MG63 (cell line): ENCODE measurements at regions not wholly inside any gene's neighbourhood (a gene's known extent, or its start where the extent isn't known, plus 50 kb on each side); places are given as distances from the start of the nearest gene placed in this dataset.
"Not testable (repeated sequence)": the region's sequence is repeated elsewhere in the genome, so short reads cannot be mapped to it uniquely, and the experiment has no call there.

Source experiments
- DNase-seq: peaks from one replicate; pipeline ENCODE4 v3.0.0-alpha.2; 2020
- H3K27me3 ChIP-seq: fragments of 250-450 bp; sonication (Bioruptor Pico); 2 replicates; pipeline ENCODE4 v1.5.1; 2020; ENCODE audit warnings: mild to moderate bottlenecking, moderate library complexity
- H3K36me3 ChIP-seq: fragments of 250-450 bp; sonication (Bioruptor Pico); 2 replicates; pipeline ENCODE4 v1.5.1; 2020; ENCODE audit warnings: mild to moderate bottlenecking, moderate library complexity
- H3K4me3 ChIP-seq: fragments of 250-450 bp; sonication (Bioruptor Pico); 2 replicates; pipeline ENCODE4 v1.5.1; 2020; ENCODE audit warnings: mild to moderate bottlenecking, moderate library complexity
- H3K9me3 ChIP-seq: fragments of 250-450 bp; sonication (Bioruptor Pico); 2 replicates; pipeline ENCODE4 v1.5.1; 2020; ENCODE audit warnings: mild to moderate bottlenecking, moderate library complexity

DNA sequence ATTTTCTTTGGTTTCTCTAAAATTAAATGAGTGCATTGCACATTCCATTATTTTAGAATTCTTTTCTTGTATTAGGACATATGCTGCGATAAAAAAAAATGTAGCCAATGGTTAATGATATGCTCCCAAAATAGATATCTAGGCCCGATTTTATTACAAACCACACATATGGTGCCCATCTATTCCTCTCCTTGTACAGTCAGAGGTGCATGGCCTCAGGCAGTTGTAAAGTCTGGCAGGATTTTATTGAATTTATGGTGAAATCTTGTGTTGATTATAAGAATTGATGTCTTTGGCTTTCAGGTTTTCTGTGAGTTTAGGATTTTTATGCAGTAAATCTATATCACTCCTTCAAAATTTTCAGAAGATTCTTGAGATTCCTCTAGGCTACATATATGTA lies 192.2 kb downstream of the RFPL4B start:
- Histone ChIP-seq H3K36me3 (no peaks in the 10 kb centered on the region), H3K9me3 (no peaks in the 10 kb centered on the region), H3K4me3 (no peak overlapping the region), H3K27me3 (no peaks in the 10 kb centered on the region)
- DNase-seq, result no peak

DNA sequence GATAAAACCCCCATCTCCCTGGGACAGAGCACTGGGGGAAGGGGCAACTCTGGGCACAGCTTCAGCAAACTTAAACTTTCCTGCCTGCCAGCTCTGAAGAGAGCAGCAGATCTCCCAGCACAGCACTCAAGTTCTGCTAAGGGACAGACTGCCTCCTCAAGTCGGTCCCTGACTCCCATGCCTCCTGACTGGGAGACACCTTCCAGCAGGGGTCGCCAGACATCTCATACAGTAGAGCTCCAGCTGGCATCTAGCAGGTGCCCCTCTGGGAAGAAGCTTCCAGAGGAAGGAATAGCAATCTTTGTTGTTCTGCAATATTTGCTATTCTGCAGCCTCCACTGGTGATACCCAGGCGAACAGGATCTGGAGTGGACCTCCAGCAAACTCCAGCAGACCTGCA lies 194.7 kb downstream of the RFPL4B start:
- not testable (repeated sequence) for H3K4me3 ChIP-seq, DNase-seq, H3K9me3 ChIP-seq, H3K36me3 ChIP-seq, H3K27me3 ChIP-seq

GRCh38 chr6:112547321-112548085 lies 200.4 kb downstream of the RFPL4B start:
- H3K27me3 ChIP-seq, H3K4me3 ChIP-seq, H3K36me3 ChIP-seq, DNase-seq, H3K9me3 ChIP-seq: not testable (repeated sequence)

- no peaks in the 10 kb centered on the region for H3K27me3 ChIP-seq
- no peak for DNase-seq
- no peaks in the 10 kb centered on the region for H3K9me3 ChIP-seq
- no peak overlapping the region for H3K4me3 ChIP-seq
- H3K36me3 ChIP-seq, result no peaks in the 10 kb centered on the region
Measured at GRCh38 chr6:112549749-112550148, 202.6 kb downstream of the RFPL4B start.

DNA sequence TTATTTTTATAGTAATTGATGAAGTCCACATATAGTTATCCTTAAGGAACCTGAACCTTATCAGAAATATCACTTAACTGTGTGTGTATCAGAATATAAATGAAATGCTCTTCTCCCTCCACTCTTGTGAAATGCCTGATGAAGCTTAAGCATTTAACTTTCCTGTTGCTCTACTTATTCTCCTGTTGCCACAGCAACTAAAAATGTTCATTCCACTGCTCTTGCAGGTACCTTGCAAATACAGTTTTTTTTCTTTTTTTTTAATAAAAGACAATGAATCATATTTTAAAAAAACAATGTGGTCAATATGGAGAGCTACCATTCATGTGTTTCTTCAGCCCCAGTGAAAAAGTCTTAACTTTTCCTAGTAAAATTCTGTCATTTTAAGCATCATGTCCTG lies 210.3 kb downstream of the RFPL4B start:
- Histone ChIP-seq H3K27me3 (no peaks in the 10 kb centered on the region), H3K36me3 (no peaks in the 10 kb centered on the region), H3K9me3 (0 out of 2 replicates have a peak, but pooled peaks cover 2% of the 10 kb centered on the region), H3K4me3 (no peak overlapping the region)
- no peak for DNase-seq

DNA sequence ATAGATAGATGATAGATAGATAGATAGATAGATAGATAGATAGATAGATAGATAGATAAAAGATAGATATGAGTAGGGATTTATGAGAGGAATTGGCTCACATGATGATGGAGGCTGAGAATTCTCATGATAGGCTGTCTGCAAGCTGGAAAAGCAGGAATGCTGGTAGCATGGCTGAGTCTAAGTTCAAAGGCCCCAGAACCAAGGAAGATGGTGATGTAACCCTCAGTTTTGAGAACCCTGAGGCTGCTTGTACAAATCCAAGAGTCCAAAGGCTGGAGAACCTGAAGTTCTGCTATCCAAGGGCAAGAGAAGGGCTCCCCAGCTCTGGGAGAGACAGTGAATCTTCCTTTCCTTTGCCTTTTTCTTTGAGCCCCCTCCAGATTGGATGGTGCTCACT lies 210.8 kb downstream of the RFPL4B start:
- 0 out of 2 replicates have a peak, but pooled peaks cover 2% of the 10 kb centered on the region for H3K9me3 ChIP-seq
- H3K27me3 ChIP-seq, result no peaks in the 10 kb centered on the region
- H3K36me3 ChIP-seq, result no peaks in the 10 kb centered on the region
- no peak overlapping the region for H3K4me3 ChIP-seq
- DNase-seq, result no peak

DNA sequence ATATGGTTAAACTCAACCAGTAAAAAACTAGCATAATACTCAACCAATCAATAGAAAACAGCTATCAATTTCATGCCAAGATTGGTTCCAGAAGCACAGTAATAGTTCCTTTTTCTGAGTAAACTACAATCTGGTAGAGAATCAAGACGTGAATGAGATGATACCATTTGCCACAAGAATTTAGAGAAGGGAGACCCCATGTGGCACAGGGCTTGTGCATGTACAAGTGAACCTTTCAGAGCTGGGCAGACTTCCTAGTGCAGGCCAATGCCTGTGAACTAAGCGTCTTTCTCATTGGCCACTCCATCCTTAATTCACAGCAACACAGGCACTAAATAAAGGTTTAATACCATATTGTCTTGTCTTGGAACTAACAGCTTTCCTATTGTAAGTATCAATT lies 213.5 kb downstream of the RFPL4B start:
- H3K9me3 ChIP-seq, result no peaks in the 10 kb centered on the region
- DNase-seq, result no peak
- no peaks in the 10 kb centered on the region for H3K27me3 ChIP-seq
- H3K36me3 ChIP-seq, result no peaks in the 10 kb centered on the region
- no peak overlapping the region for H3K4me3 ChIP-seq

DNA sequence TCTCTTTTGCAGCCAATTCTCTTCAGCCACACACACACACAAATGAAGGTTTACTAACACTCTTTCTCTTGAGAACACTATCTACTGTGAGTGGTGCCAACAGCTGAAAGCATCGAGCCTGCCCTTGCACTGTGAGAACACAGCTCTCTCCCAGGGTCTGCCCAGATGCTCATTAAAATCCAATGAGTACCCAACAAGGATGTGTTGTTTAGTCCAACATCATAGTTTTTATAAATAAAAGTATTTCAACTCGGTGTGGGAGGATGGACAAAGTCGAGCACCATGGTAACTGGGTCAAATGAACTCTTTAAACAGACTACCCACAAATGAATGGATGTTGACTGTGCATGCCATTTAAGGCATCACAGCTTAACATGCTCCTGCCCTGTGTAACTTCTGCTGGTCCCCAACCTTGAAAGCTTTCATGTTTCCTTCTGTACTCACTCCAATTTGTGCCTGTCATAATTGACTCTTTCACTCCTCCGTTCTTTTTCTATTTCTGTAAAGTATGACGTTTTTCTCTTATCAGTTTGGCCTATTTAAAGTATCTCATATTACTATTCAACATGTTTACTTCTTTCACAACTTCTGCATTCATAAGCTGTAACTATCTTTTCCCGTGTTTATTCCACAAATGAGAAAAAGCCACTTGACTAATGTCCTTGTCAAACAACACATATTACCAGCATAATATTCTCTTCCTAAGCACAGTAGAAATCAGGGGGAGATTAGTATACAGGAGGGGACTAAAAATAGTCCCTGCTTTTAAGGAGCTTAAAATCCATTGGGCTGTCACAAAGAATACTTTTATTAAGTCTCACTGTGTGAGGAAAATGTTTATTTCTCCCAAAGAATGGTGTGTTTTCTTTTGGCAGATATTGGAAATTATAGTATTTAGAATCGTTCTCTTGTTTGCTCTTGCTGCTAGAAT lies 215.4 kb downstream of the RFPL4B start:
- no peaks in the 10 kb centered on the region for H3K27me3 ChIP-seq
- H3K9me3 ChIP-seq, result no peaks in the 10 kb centered on the region
- no peak for DNase-seq
- no peak overlapping the region for H3K4me3 ChIP-seq
- no peaks in the 10 kb centered on the region for H3K36me3 ChIP-seq

DNA sequence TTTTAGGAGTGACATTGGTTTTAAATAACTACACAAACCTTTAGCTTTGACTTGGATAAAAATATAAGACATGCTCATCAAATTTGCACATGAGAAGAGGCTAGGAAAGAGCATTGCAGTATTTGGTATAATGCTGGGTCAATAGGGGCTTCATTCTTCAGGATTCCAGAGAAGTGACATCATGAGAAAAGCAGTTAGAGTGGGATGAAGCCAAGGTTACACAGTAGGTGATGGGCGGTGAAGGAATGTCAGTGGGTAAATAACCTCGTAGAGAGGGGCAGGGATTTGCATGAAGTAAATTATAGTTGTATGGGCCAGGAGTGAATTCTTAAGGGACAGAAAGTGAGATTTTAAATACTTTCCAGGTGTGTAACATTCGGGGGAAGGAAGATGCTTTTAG lies 216.2 kb downstream of the RFPL4B start:
- DNase-seq, result peak; percentile 47
- Histone ChIP-seq H3K4me3 (no peak overlapping the region), H3K27me3 (no peaks in the 10 kb centered on the region), H3K36me3 (no peaks in the 10 kb centered on the region), H3K9me3 (no peaks in the 10 kb centered on the region)

DNA sequence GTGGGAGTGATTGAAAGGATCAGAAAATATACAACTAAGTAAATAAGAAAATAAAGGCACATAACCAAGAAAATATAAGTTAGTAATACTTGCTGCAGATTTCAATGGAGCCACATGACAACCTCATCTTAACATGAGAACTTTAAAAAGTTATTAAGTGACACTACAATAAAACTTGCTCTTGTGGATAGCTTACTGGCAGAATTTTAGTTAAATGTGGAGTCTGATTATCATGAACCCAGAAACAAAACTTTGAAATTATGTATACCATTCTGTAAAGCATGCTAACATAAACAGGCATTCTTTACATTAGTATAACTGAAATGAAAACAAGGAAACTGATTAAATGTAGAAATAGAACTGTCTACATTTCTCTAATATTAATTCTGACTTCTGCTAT lies 220.9 kb downstream of the RFPL4B start:
- H3K27me3 ChIP-seq, result no peaks in the 10 kb centered on the region
- H3K4me3 ChIP-seq, result no peak overlapping the region
- no peaks in the 10 kb centered on the region for H3K9me3 ChIP-seq
- DNase-seq, result no peak
- no peaks in the 10 kb centered on the region for H3K36me3 ChIP-seq

GRCh38 chr6:112571488-112572270 lies 224.5 kb downstream of the RFPL4B start:
- Histone ChIP-seq H3K36me3 (no peaks in the 10 kb centered on the region), H3K4me3 (no peak overlapping the region), H3K27me3 (no peaks in the 10 kb centered on the region), H3K9me3 (no peaks in the 10 kb centered on the region)
- peak; percentile 82 for DNase-seq

- Histone ChIP-seq H3K9me3 (no peaks in the 10 kb centered on the region), H3K36me3 (no peaks in the 10 kb centered on the region), H3K27me3 (no peaks in the 10 kb centered on the region), H3K4me3 (no peak overlapping the region)
- DNase-seq, result no peak
Measured at GRCh38 chr6:112574190-112574589, 227.1 kb downstream of the RFPL4B start.

DNA sequence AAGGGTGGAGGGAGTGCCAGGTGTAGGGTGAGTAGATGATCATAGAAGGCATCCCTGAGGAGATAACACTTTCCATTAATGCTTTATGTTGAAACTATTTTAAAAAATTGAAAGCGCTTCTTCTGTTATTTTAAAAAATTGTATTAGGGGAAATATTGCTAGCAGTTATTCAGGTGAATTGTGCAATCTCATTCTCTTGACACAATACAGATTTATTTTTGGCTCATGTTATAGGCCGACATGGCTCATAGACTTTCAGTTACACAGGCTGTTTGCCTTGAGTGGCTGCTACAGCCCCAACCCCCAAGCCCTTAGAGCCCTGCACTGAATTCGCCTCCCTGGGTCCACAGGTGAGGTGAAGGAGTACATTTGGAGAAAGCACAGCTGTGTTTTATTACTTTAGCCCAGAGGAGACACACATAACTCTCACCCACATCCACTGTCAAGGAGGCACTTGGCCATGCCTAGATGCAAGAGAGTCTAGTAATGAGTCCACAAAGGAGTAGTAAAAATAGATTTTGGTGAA lies 228.2 kb downstream of the RFPL4B start:
- Histone ChIP-seq H3K4me3 (no peak overlapping the region), H3K27me3 (no peaks in the 10 kb centered on the region), H3K9me3 (no peaks in the 10 kb centered on the region), H3K36me3 (no peaks in the 10 kb centered on the region)
- DNase-seq, result no peak

GRCh38 chr6:112576423-112576822 lies 229.3 kb downstream of the RFPL4B start:
- no peaks in the 10 kb centered on the region for H3K36me3 ChIP-seq
- DNase-seq, result no peak

GRCh38 chr6:112579601-112580000 lies 232.5 kb downstream of the RFPL4B start:
- Histone ChIP-seq H3K4me3 (no peak overlapping the region), H3K36me3 (no peaks in the 10 kb centered on the region), H3K27me3 (no peaks in the 10 kb centered on the region), H3K9me3 (no peaks in the 10 kb centered on the region)
- DNase-seq, result no peak

More at GRCh38 chr6:112576423-112576822, 229.3 kb downstream of the RFPL4B start:
- Histone ChIP-seq H3K4me3 (no peak overlapping the region), H3K27me3 (no peaks in the 10 kb centered on the region), H3K9me3 (no peaks in the 10 kb centered on the region)

- no peaks in the 10 kb centered on the region for H3K27me3 ChIP-seq
- no peak overlapping the region for H3K4me3 ChIP-seq
- H3K36me3 ChIP-seq, result no peaks in the 10 kb centered on the region
- no peak for DNase-seq
- no peaks in the 10 kb centered on the region; the same call in 1 of the 2 replicates for H3K9me3 ChIP-seq
Measured at GRCh38 chr6:112581015-112581414, 233.9 kb downstream of the RFPL4B start.

GRCh38 chr6:112590326-112590725 lies 243.2 kb downstream of the RFPL4B start:
- DNase-seq, result no peak
- peaks cover 11% of the 10 kb centered on the region for H3K9me3 ChIP-seq
- H3K36me3 ChIP-seq, result no peaks in the 10 kb centered on the region
- no peak overlapping the region for H3K4me3 ChIP-seq
- H3K27me3 ChIP-seq, result no peaks in the 10 kb centered on the region
